HepG2 (cell line): ENCODE measurements at regions not wholly inside any gene's neighbourhood (a gene's known extent, or its start where the extent isn't known, plus 50 kb on each side); places are given as distances from the start of the nearest gene placed in this dataset.

Source experiments
- ARID2 ChIP-seq: sonication (generic); formaldehyde crosslinking; IDR thresholded peaks from 2 replicates; pipeline ENCODE4 v1.8.1; 2022; ENCODE audit warnings: mild to moderate bottlenecking, missing genetic modification reagents, borderline replicate concordance
- ATF7-NPFF ChIP-seq: sonication (generic); formaldehyde crosslinking; IDR thresholded peaks from 2 replicates; pipeline ENCODE4 v1.8.1; 2023; ENCODE audit warnings: mild to moderate bottlenecking, low read depth, missing genetic modification reagents, moderate library complexity
- CHD4 ChIP-seq: fragments of 200-600 bp; sonication (generic); IDR thresholded peaks from 2 replicates; pipeline ENCODE4 v1.7.0; 2017; ENCODE audit warnings: mild to moderate bottlenecking, low read length, borderline replicate concordance
- HNF4A ChIP-seq: sonication (generic); formaldehyde crosslinking; IDR thresholded peaks from 2 replicates; pipeline ENCODE4 v1.4.0; 2020; ENCODE audit warnings: missing genetic modification reagents
- KAT2B ChIP-seq: fragments of 150-350 bp; IDR thresholded peaks from 2 replicates; pipeline ENCODE4 v1.6.1; 2014; ENCODE audit warnings: low read depth, low read length, borderline replicate concordance
- MAZ ChIP-seq, 2 experiments: sonication (generic) in 1 of 2; formaldehyde crosslinking in 1 of 2; IDR thresholded peaks; 2 replicates each; pipeline versions ENCODE4 v1.5.0 to v1.6.1; 2012 to 2020; ENCODE audit warnings: low read depth in 2 of 2, mild to moderate bottlenecking in 2 of 2, borderline replicate concordance in 1 of 2, improper control_type of control experiment in 1 of 2, low read length in 1 of 2, missing genetic modification reagents in 1 of 2, moderate library complexity in 1 of 2
- SALL2 ChIP-seq: sonication (generic); formaldehyde crosslinking; IDR thresholded peaks from 2 replicates; pipeline ENCODE4 v1.8.1; 2023; ENCODE audit warnings: mild to moderate bottlenecking, missing genetic modification reagents, inconsistent platforms
- SIN3A ChIP-seq: IDR thresholded peaks from 2 replicates; pipeline ENCODE4 v1.6.1; 2011; ENCODE audit warnings: low read depth, mild to moderate bottlenecking, control low read depth, low read length, borderline replicate concordance
- ZFAT ChIP-seq: sonication (generic); formaldehyde crosslinking; conservative IDR thresholded peaks from 2 replicates; pipeline ENCODE4 v1.8.1; 2023; ENCODE audit warnings: missing genetic modification reagents, inconsistent platforms
- ZNF160 ChIP-seq: sonication (generic); formaldehyde crosslinking; IDR thresholded peaks from 2 replicates; pipeline ENCODE4 v1.8.0; 2022; ENCODE audit warnings: mild to moderate bottlenecking, inconsistent platforms, missing genetic modification reagents
- ZNF547 ChIP-seq: sonication (generic); formaldehyde crosslinking; IDR thresholded peaks from 2 replicates; pipeline ENCODE4 v1.5.1; 2020; ENCODE audit warnings: mild to moderate bottlenecking, missing genetic modification reagents
- ZNF564 ChIP-seq: sonication (generic); formaldehyde crosslinking; IDR thresholded peaks from 2 replicates; pipeline ENCODE4 v1.8.1; 2023; ENCODE audit warnings: mild to moderate bottlenecking, missing genetic modification reagents
- TF ChIP-seq, protein P1 (sequence below): sonication (generic); formaldehyde crosslinking; IDR thresholded peaks from 2 replicates; pipeline ENCODE4 v1.5.0; 2020; ENCODE audit warnings: mild to moderate bottlenecking, missing genetic modification reagents, borderline replicate concordance
- TF ChIP-seq, protein P2 (sequence below): sonication (generic); formaldehyde crosslinking; IDR thresholded peaks from 2 replicates; pipeline ENCODE4 v1.4.0; 2020; ENCODE audit warnings: missing genetic modification reagents; ENCODE audit errors: not compliant biosample characterization
- TF ChIP-seq, protein P3 (sequence below): sonication (generic); formaldehyde crosslinking; IDR thresholded peaks from 2 replicates; pipeline ENCODE4 v1.5.1; 2020; ENCODE audit warnings: missing genetic modification reagents, mild to moderate bottlenecking, borderline replicate concordance
- TF ChIP-seq, protein P4 (sequence below): IDR thresholded peaks from 2 replicates; pipeline ENCODE4 v1.4.0; 2020; ENCODE audit warnings: mild to moderate bottlenecking, missing genetic modification reagents
- TF ChIP-seq, protein P5 (sequence below): sonication (generic); formaldehyde crosslinking; IDR thresholded peaks from 2 replicates; pipeline ENCODE4 v1.5.0; 2020; ENCODE audit warnings: missing genetic modification reagents

DNA sequence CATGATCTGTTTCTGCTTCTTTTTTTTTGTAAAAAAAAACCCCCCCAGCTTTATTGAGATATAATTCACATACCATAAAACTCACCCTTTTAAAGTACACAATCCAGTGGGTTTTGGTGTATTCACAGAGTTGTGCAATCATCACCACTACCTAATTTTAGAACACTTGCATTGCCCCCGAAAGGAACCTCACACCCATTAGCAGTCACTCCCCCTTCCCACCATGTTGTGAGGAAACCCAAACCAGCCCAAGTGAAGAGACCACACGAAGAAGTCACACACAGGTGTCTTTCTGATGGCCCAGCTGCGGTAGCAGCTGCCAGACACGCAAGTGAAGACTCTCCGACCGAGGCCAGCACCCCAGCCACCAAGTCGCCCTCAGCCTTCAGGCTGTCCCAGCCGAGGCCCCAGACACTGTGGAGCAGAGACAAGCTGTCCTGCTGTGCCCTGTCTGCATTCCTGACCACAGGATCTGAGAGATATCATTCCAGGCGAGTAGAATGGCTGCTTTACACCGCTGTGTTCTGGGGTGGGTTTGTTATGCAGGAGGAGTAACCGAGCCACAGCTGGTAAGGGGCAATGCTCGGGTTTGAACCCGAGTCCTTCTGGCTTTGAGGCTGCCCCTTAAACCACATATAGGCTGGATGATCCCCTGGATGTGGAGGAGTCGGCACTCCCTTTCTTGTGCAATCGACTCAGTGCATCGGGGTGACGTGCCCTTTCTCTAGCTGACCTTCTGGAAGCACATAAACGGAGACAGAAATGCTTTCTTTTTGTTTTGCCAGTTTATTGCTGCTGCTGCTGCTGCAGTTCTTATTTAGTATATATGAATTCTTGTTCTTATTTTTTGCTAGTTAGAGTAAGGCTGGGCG, 59.1 kb upstream of the PTPN1 start (continued):
- TF ChIP-seq MAZ (IDR thresholded peaks at IDR 0.05; ENCODE audit: borderline replicate concordance, low read depth, low read length) (no peak), MAZ (CRISPR knock-in tag; IDR thresholded peaks at IDR 0.05; ENCODE audit: low read depth) (peak; percentile 73), ARID2 (CRISPR knock-in tag) (peak; percentile 80; the same call in 1 of the 2 replicates), CHD4 (no peak), HNF4A (CRISPR knock-in tag) (peak; percentile 41), ZFAT (CRISPR knock-in tag) (no peak), ZNF547 (CRISPR knock-in tag) (peak; percentile 76), KAT2B (no peak), SALL2 (CRISPR knock-in tag) (no peak), ZNF564 (CRISPR knock-in tag) (peak; percentile 83; the same call in 1 of the 2 replicates), ZNF160 (CRISPR knock-in tag) (no peak), SIN3A (no peak), ATF7-NPFF (CRISPR knock-in tag) (no peak)
- TF ChIP-seq, protein P1, sequence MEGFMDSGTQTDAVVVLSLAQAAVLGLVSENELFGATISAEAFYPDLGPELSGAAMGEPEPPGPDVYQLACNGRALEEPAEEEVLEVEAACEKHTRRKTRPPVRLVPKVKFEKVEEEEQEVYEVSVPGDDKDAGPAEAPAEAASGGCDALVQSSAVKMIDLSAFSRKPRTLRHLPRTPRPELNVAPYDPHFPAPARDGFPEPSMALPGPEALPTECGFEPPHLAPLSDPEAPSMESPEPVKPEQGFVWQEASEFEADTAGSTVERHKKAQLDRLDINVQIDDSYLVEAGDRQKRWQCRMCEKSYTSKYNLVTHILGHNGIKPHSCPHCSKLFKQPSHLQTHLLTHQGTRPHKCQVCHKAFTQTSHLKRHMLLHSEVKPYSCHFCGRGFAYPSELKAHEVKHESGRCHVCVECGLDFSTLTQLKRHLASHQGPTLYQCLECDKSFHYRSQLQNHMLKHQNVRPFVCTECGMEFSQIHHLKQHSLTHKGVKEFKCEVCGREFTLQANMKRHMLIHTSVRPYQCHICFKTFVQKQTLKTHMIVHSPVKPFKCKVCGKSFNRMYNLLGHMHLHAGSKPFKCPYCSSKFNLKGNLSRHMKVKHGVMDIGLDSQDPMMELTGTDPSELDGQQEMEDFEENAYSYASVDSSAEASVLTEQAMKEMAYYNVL (CRISPR knock-in tag), result no peak
- TF ChIP-seq, protein P2, sequence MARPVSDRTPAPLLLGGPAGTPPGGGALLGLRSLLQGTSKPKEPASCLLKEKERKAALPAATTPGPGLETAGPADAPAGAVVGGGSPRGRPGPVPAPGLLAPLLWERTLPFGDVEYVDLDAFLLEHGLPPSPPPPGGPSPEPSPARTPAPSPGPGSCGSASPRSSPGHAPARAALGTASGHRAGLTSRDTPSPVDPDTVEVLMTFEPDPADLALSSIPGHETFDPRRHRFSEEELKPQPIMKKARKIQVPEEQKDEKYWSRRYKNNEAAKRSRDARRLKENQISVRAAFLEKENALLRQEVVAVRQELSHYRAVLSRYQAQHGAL (CRISPR knock-in tag), result no peak
- TF ChIP-seq, protein P3, sequence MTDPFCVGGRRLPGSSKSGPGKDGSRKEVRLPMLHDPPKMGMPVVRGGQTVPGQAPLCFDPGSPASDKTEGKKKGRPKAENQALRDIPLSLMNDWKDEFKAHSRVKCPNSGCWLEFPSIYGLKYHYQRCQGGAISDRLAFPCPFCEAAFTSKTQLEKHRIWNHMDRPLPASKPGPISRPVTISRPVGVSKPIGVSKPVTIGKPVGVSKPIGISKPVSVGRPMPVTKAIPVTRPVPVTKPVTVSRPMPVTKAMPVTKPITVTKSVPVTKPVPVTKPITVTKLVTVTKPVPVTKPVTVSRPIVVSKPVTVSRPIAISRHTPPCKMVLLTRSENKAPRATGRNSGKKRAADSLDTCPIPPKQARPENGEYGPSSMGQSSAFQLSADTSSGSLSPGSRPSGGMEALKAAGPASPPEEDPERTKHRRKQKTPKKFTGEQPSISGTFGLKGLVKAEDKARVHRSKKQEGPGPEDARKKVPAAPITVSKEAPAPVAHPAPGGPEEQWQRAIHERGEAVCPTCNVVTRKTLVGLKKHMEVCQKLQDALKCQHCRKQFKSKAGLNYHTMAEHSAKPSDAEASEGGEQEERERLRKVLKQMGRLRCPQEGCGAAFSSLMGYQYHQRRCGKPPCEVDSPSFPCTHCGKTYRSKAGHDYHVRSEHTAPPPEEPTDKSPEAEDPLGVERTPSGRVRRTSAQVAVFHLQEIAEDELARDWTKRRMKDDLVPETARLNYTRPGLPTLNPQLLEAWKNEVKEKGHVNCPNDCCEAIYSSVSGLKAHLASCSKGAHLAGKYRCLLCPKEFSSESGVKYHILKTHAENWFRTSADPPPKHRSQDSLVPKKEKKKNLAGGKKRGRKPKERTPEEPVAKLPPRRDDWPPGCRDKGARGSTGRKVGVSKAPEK (CRISPR knock-in tag), result peak; percentile 75; the same call in 1 of the 2 replicates
- TF ChIP-seq, protein P4, sequence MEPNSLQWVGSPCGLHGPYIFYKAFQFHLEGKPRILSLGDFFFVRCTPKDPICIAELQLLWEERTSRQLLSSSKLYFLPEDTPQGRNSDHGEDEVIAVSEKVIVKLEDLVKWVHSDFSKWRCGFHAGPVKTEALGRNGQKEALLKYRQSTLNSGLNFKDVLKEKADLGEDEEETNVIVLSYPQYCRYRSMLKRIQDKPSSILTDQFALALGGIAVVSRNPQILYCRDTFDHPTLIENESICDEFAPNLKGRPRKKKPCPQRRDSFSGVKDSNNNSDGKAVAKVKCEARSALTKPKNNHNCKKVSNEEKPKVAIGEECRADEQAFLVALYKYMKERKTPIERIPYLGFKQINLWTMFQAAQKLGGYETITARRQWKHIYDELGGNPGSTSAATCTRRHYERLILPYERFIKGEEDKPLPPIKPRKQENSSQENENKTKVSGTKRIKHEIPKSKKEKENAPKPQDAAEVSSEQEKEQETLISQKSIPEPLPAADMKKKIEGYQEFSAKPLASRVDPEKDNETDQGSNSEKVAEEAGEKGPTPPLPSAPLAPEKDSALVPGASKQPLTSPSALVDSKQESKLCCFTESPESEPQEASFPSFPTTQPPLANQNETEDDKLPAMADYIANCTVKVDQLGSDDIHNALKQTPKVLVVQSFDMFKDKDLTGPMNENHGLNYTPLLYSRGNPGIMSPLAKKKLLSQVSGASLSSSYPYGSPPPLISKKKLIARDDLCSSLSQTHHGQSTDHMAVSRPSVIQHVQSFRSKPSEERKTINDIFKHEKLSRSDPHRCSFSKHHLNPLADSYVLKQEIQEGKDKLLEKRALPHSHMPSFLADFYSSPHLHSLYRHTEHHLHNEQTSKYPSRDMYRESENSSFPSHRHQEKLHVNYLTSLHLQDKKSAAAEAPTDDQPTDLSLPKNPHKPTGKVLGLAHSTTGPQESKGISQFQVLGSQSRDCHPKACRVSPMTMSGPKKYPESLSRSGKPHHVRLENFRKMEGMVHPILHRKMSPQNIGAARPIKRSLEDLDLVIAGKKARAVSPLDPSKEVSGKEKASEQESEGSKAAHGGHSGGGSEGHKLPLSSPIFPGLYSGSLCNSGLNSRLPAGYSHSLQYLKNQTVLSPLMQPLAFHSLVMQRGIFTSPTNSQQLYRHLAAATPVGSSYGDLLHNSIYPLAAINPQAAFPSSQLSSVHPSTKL (CRISPR knock-in tag), result peak; percentile 63
- TF ChIP-seq, protein P5, sequence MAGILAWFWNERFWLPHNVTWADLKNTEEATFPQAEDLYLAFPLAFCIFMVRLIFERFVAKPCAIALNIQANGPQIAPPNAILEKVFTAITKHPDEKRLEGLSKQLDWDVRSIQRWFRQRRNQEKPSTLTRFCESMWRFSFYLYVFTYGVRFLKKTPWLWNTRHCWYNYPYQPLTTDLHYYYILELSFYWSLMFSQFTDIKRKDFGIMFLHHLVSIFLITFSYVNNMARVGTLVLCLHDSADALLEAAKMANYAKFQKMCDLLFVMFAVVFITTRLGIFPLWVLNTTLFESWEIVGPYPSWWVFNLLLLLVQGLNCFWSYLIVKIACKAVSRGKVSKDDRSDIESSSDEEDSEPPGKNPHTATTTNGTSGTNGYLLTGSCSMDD (CRISPR knock-in tag), result no peak
